ENCODE measurements at regions not wholly inside any gene's neighbourhood (a gene's known extent, or its start where the extent isn't known, plus 50 kb on each side); places are given as distances from the start of the nearest gene placed in this dataset.
"Not testable (repeated sequence)": the region's sequence is repeated elsewhere in the genome, so short reads cannot be mapped to it uniquely, and the experiment has no call there.

DNA sequence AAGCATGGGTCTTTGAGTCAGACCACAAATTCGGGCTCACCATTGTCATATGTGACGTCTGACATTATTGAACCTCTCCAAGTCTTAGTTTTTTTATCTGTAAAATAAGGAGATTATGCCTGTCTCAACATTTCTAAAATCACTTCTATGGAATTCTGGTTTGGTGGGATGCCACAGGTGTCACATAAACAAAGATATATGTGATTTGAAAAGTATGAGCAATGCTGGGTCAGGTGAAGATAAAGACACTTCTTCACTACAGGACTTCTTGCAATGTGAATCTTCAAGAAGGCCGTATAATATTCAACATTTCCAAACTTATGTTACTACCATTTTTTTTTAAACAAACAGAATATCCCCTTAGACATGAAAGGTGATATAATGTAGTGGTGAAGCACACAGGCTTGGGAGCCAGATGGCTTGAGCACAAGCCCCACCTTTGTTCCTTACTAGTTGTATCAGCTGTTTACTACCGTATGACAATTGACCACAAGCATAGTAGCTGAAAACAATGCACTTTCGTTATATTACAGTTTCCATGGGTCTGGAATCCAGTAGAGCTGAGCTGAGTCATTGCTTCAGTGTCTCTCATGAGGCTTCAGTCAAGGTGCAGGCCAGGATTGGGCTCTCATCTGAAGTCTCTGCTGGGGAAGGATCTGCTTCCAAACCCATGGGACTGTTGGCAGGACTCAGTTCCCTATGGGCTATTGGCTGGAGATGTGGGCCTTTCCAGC lies 87.7 kb downstream of the UTP18 start:
- no peak for DNase-seq (ENCODE audit: low read depth)

DNA sequence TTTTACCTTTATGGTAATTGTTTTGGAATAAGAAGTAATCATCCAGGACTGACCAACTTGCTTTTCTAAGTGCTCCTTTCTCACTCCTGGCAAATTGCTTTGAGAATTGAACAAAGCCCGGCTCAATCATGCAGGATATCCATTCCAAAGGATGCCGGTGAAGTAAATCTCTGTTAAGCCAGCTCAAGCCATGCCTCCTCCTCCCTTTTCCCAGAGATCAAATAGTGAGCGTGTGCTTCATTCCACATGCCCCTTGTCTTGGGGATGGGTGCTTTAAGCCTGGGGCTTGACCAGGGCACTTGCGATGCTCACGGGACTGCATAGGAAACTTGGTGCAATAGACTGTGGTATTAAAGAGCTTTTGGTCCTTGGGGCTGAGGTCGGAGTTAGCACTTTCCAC lies 90.7 kb downstream of the UTP18 start:
- no peak for DNase-seq (ENCODE audit: low read depth)

GRCh38 chr17:51351890-51352289 lies 91.5 kb downstream of the UTP18 start:
- no peak for DNase-seq (ENCODE audit: low read depth)

- no peak for DNase-seq (ENCODE audit: low read depth)
Measured at GRCh38 chr17:51352798-51353197, 92.5 kb downstream of the UTP18 start.

DNA sequence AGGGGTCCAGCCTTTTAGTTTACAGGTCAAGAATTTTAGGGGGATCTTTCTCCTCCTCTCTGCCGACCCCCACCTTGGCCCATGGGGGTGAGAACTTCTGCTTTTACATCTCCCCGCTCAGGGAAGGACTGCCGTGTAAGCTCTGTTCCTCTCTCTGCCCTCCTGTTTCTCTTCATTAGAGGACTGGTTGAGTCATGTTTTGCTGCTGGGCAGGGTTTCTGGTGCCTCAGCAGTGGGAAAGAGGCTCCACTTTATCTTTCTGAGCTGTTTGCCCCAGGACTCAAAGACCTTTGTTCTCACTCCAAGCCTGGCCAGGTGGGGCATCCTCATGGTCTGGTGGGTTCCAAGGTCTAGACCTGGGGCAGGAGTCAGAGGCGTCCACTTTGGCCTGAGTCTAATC lies 93.0 kb downstream of the UTP18 start:
- DNase-seq (ENCODE audit: low read depth) = no peak

GRCh38 chr17:51354936-51355335 lies 94.6 kb downstream of the UTP18 start:
- DNase-seq (ENCODE audit: low read depth) = no peak

GRCh38 chr17:51355441-51356410 lies 95.4 kb downstream of the UTP18 start:
- no peak for DNase-seq (ENCODE audit: low read depth)

GRCh38 chr17:51359055-51359454 lies 98.7 kb downstream of the UTP18 start:
- no peak for DNase-seq (ENCODE audit: low read depth)

DNA sequence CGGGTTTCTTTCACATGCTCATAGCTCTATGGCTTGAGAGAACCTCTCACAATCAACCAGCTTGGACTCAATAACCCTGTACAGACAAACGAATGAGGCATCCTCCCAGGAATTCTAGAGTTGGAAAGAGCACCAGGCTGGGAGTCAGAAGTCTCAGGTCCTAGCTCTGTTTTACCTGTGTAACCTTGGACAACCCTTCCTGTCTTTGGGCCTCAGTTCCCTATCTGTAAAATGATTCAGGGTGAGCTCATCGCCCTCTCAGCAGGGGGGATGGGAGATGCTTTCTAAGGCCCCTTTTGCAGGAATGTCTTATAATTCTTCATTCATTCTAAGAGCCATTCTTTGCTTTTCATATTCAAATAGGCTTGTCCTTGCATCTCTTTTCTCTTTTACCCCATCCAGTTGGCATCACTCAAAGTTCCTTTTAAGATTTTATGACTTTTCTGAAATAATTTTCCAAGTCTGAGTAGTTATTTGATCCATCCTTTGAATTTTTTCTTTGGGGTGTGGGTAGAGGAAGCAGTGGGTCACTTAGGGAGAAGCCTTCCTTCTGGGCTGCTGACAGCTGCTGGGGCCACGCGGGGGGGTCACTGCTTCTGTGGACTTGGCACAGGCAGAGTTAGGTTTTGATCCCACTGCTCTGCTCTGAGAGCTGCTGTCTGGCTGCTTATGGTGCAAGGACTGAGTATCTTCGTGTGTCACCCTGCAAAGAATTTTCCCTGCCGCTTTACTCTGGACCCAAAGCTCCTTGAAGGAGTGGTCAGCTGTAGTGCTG lies 102.7 kb downstream of the UTP18 start:
- no peak for DNase-seq (ENCODE audit: low read depth)

- DNase-seq (ENCODE audit: low read depth) = no peak
Measured at GRCh38 chr17:51365090-51365489, 104.7 kb downstream of the UTP18 start.

DNA sequence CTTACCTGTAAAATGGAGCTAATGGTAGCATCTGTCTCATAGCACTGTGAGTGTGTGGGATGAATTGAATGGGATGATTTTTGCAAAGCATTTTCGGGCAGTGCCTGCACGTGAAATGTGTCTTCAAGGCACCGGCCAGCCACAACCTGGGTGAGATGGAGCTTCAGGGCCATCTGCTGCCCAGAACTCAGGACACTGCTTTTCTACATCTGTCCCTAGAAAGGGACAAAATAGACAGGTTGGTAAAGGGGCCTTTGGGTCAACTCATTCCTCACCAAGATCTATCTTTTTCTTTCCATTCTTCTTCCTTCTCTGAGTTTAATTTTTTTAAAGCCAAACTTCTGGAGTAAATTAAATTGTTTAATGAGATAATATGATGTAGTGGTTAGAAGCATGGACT lies 106.5 kb downstream of the UTP18 start:
- no peak for DNase-seq (ENCODE audit: low read depth)

DNA sequence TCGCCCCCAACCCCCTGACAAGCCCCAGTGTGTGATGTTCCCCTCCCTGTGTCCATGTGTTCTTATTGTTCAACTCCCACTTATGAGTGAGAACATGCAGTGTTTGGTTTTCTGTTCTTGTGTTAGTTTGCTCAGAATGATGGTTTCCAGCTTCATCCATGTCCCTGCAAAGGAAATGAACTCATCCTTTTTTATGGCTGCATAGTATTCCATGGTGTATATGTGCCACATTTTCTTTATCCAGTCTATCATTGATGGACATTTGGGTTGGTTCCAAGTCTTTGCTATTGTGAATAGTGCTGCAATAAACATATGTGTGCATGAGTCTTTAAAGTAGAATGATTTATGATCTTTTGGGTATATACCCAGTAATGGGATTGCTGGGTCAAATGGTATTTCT lies 107.5 kb downstream of the UTP18 start:
- not testable (repeated sequence) for DNase-seq (ENCODE audit: low read depth)

GRCh38 chr17:51371732-51372151 lies 111.4 kb downstream of the UTP18 start:
- DNase-seq (ENCODE audit: low read depth) = peak; percentile 21

DNA sequence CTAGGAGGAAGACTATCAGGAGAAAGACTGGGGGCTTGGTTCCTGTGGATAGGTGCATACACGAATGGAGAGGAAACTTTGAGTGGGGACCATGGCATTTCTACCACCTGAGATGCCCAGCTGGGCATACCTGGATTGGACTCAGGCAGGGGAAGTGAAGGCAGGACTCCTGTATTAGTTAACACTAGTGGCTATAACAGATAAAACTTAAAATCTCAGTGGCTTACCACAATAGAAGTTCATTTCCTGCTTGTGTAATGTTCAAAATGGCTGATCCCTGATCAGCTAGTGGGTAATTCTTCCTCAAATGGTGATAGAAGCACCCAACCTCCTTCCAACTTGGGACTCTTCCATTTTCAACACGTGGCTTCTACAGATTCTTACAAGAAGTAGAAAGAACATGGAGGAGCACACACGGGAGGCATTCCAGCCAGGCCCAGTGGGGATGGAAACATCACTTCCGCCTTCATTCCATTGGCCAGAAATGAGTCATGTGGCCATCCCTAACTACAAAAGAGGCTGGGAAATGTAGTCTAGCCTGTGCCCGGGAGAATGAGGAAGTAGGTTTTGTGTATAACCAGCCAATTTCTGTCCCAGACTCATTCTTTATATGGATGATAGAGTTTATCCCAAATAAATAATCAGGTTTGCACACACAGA lies 112.1 kb downstream of the UTP18 start:
- no peak for DNase-seq (ENCODE audit: low read depth)

GRCh38 chr17:51373489-51374152 lies 113.3 kb downstream of the UTP18 start:
- no peak for DNase-seq (ENCODE audit: low read depth)

DNA sequence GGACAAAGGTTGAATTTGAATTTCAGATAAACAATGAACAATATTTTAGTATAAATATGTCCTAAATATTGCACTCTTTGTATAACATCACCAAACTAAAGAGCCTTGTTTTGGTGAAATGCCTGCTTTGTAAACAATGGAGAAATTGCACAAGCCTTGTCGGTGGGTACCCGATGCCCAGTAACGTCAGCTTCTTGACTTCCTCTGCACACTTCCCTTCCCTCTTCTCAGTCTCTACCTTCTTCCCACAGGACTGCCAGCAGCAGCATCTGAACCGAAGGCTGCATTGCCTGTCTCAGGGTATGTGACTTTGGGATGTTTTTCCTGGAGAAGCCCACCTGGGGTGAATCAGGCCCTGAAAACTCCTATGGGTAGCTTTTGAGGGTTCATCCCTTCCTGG lies 113.9 kb downstream of the UTP18 start:
- DNase-seq (ENCODE audit: low read depth) = no peak

- no peak for DNase-seq (ENCODE audit: low read depth)
Measured at GRCh38 chr17:51375771-51376170, 115.4 kb downstream of the UTP18 start.

DNA sequence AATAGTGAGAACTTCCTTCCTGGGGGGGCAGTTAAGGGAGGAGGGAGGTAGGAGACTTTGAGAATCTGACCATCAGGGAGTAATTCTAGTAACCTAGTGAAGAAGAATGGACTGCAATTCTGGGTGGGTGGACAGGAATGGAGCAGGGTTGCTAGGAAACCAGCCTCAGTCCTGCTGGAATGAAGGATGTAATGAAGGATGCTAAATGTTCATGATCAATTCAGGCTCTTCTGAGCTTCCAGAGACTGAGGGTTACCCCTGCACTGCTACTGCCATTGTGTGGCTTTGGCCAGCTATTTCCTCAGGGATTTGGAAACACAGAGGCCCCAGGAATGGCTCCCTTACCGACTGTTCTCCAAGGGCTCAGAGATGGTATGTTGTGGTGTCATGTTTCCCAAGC lies 116.4 kb downstream of the UTP18 start:
- no peak for DNase-seq (ENCODE audit: low read depth)

DNA sequence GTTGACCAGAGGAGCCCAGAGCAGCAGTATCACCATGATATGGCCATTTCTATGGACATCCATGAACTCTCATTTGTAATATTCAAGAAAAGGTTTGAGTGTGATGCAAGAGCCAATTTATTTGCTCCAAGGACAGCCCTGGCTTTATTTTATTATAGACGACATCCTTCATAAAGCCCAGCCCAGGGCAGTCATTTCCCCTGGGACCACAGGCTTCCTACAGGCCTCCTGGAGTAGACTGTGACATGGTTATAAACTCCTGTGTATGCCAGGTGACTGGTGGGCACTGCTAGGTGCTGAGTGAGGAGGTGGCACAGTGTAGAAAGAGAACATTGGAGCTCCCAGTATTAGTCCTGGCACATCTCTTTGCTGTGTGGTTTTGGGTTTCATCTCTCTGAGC lies 120.9 kb downstream of the UTP18 start:
- no peak for DNase-seq (ENCODE audit: low read depth)

DNA sequence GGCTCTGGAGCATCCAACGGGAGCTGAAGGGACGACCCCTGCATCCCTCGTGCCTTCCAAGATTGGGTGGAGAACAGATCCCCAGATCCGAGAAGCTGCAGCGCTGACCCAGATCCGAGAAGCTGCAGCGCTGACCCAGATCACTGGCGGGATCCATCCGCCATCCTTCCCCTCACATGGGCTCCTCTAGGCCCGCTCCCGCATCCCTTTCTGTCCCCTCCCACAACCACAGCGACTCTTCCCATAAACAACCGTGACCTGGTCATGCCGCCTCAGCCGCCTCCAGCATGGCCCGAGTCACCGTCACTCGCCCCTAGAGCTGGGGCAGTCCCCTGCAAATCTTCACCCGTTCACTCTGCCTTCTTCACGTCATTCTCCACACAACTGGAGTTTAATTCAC lies 124.9 kb downstream of the UTP18 start:
- no peak for DNase-seq (ENCODE audit: low read depth)

DNA sequence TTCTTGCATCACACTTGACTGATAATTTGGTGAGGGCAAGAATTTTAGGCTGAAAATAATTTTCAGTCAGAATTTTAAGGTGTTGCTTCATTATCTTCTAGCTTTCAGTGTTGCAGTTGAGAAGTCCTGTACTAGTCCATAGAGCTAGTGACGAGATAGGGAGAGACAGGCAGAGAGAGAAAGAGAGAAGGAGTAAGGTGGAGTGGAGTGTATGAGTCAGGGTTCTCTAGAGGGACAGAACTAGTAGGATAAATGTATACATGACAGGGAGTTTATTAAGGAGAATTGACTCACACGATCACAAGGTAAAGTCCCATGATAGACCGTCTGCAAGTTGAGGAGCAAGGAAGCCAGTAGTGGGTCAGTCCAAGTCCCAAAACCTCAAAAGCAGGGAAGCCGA lies 127.2 kb downstream of the UTP18 start:
- DNase-seq (ENCODE audit: low read depth) = no peak

Data from activated T-cell treated with anti-CD3 and anti-CD28 coated beads for 1 hour (primary cell).